H1 (cell line): ENCODE measurements at regions not wholly inside any gene's neighbourhood (a gene's known extent, or its start where the extent isn't known, plus 50 kb on each side); places are given as distances from the start of the nearest gene placed in this dataset.
"Not testable (repeated sequence)": the region's sequence is repeated elsewhere in the genome, so short reads cannot be mapped to it uniquely, and the experiment has no call there.

Experiments used
- CTCF ChIA-PET: fragments of 300-600 bp; sonication (Branson Sonifier 250); formaldehyde crosslinking; loops from one replicate; lab custom pipeline; 2021; ENCODE audit not compliant: partially characterized antibody; lab: Charles Lee
- POLR2A ChIA-PET: fragments of 300-600 bp; sonication (Branson Sonifier 250); formaldehyde crosslinking; loops from one replicate; lab custom pipeline; 2021; ENCODE audit warnings: inconsistent platforms; ENCODE audit not compliant: partially characterized antibody; lab: Charles Lee
- DNase-seq, 2 experiments: peaks; one replicate each; pipeline versions ENCODE4 v3.0.0 to v3.0.0-alpha.2; 2010 to 2022; ENCODE audit warnings: low spot score in 2 of 2, low read depth in 1 of 2, mixed read lengths in 1 of 2
- FAIRE-seq: peaks from 2 replicates; lab custom pipeline; 2011; peaks lifted over from hg19 to GRCh38; lab: Jason Lieb, UNC
- H2AFZ ChIP-seq: 2 replicates; pipeline ENCODE4 v1.8.1; 2012; ENCODE audit warnings: low read length, inconsistent platforms
- H2AK5ac ChIP-seq: 2 replicates; pipeline ENCODE4 v1.6.1; 2013; ENCODE audit warnings: low read depth, low read length
- H2BK120ac ChIP-seq: replicated peaks from 2 replicates; pipeline ENCODE3; 2013; ENCODE audit warnings: low read depth, low read length, inconsistent platforms
- H2BK12ac ChIP-seq: 2 replicates; pipeline ENCODE4 v1.6.1; 2013; ENCODE audit warnings: low read depth, low read length
- H2BK15ac ChIP-seq: 2 replicates; pipeline ENCODE4 v1.6.1; 2013; ENCODE audit warnings: low read length
- H2BK20ac ChIP-seq: 2 replicates; pipeline ENCODE4 v1.6.1; 2013; ENCODE audit warnings: low read length
- H2BK5ac ChIP-seq: 2 replicates; pipeline ENCODE4 v1.6.1; 2013; ENCODE audit warnings: low read depth, low read length
- H3K14ac ChIP-seq: 2 replicates; pipeline ENCODE4 v1.6.1; 2013; ENCODE audit warnings: inconsistent platforms; ENCODE audit not compliant: insufficient read length
- H3K18ac ChIP-seq: 2 replicates; pipeline ENCODE4 v1.6.1; 2013; ENCODE audit warnings: low read length; ENCODE audit errors: extremely low read depth
- H3K23ac ChIP-seq: 2 replicates; pipeline ENCODE4 v1.6.1; 2013; ENCODE audit warnings: inconsistent platforms; ENCODE audit not compliant: insufficient read length
- H3K23me2 ChIP-seq: 2 replicates; pipeline ENCODE4 v1.6.1; 2013; ENCODE audit warnings: low read depth, low read length
- H3K27ac ChIP-seq: 2 replicates; pipeline ENCODE4 v1.6.1; 2011; ENCODE audit warnings: low read depth, low read length, inconsistent platforms
- H3K27me3 ChIP-seq, 4 experiments: replicated peaks in 1 of 4; 1 replicate in 1 of 4; 2 replicates in 3 of 4; pipeline versions ENCODE4 v1.6.1 to v1.8.1; 2011 to 2013; ENCODE audit warnings: low read length in 3 of 4, mild to moderate bottlenecking in 3 of 4, inconsistent platforms in 2 of 4, mixed read lengths in 2 of 4, moderate library complexity in 1 of 4; ENCODE audit not compliant: control insufficient read depth in 3 of 4, insufficient read depth in 3 of 4; ENCODE audit errors: extremely low read depth in 1 of 4
- H3K36me3 ChIP-seq, 4 experiments: 2 replicates each; pipeline versions ENCODE4 v1.6.1 to v1.8.1; 2011 to 2013; ENCODE audit warnings: mild to moderate bottlenecking in 4 of 4, low read length in 3 of 4, moderate library complexity in 2 of 4, control low read depth in 1 of 4, inconsistent platforms in 1 of 4; ENCODE audit not compliant: insufficient read depth in 4 of 4, control insufficient read depth in 2 of 4
- H3K4ac ChIP-seq: replicated peaks from 2 replicates; pipeline ENCODE3; 2013; ENCODE audit warnings: low read length, low read depth, mixed read lengths, inconsistent platforms; ENCODE audit not compliant: insufficient read length
- H3K4me1 ChIP-seq, 4 experiments: replicated peaks in 1 of 4; 1 replicate in 1 of 4; 2 replicates in 3 of 4; pipeline versions ENCODE4 v1.6.1 to v1.8.1; 2011 to 2013; ENCODE audit warnings: low read length in 3 of 4, inconsistent platforms in 2 of 4, mixed read lengths in 1 of 4; ENCODE audit not compliant: insufficient read depth in 4 of 4, control insufficient read depth in 3 of 4
- H3K4me2 ChIP-seq, 2 experiments: 2 replicates each; pipeline versions ENCODE4 v1.6.1 to v1.8.1; 2011 to 2013; ENCODE audit warnings: low read depth in 2 of 2, low read length in 2 of 2, control low read depth in 1 of 2, inconsistent platforms in 1 of 2, mild to moderate bottlenecking in 1 of 2; ENCODE audit not compliant: insufficient read depth in 1 of 2
- H3K4me3 ChIP-seq, 4 experiments: fragments of 200-600, 300-600 bp in 1 of 4; sonication (generic), shearing (Covaris generic), sonication (Bioruptor Twin) in 1 of 4; 2 replicates each; pipeline versions ENCODE4 v1.5.1 to v1.8.1; 2011 to 2016; ENCODE audit warnings: low read length in 4 of 4, low read depth in 3 of 4, control low read depth in 2 of 4, inconsistent platforms in 2 of 4, mild to moderate bottlenecking in 2 of 4, mixed read lengths in 1 of 4, moderate library complexity in 1 of 4; ENCODE audit not compliant: insufficient read depth in 2 of 4; ENCODE audit errors: extremely low read depth in 1 of 4
- H3K56ac ChIP-seq: replicated peaks from 2 replicates; pipeline ENCODE3; 2013; ENCODE audit warnings: low read depth, mild to moderate bottlenecking, mixed read lengths, low read length, inconsistent platforms; ENCODE audit not compliant: insufficient read length
- H3K79me1 ChIP-seq: 2 replicates; pipeline ENCODE4 v1.6.1; 2013; ENCODE audit warnings: low read depth, low read length, control low read depth
- H3K79me2 ChIP-seq, 2 experiments: 2 replicates each; pipeline versions ENCODE4 v1.6.1 to v1.8.1; 2012 to 2013; ENCODE audit warnings: low read length in 2 of 2, mild to moderate bottlenecking in 2 of 2, inconsistent platforms in 1 of 2; ENCODE audit not compliant: insufficient read depth in 2 of 2, control insufficient read depth in 1 of 2
- H3K9ac ChIP-seq, 4 experiments: replicated peaks in 1 of 4; 1 replicate in 1 of 4; 2 replicates in 3 of 4; pipeline versions ENCODE4 v1.6.1 to v1.8.1; 2011 to 2013; ENCODE audit warnings: low read depth in 3 of 4, low read length in 3 of 4, control low read depth in 2 of 4, mild to moderate bottlenecking in 2 of 4, moderate library complexity in 2 of 4, inconsistent platforms in 1 of 4; ENCODE audit errors: extremely low read depth in 1 of 4
- H3K9me3 ChIP-seq, 2 experiments: 2 replicates each; pipeline versions ENCODE4 v1.6.1 to v1.8.1; 2012 to 2013; ENCODE audit warnings: mild to moderate bottlenecking in 2 of 2, moderate library complexity in 2 of 2, control low read depth in 1 of 2, inconsistent platforms in 1 of 2, low read depth in 1 of 2, low read length in 1 of 2, mixed read lengths in 1 of 2; ENCODE audit not compliant: insufficient read depth in 2 of 2
- H4K20me1 ChIP-seq, 2 experiments: replicated peaks in 1 of 2; 2 replicates each; pipeline versions ENCODE3 to v1.8.1; 2011 to 2013; ENCODE audit warnings: inconsistent platforms in 2 of 2, low read length in 2 of 2, mild to moderate bottlenecking in 1 of 2; ENCODE audit not compliant: insufficient read depth in 2 of 2, control insufficient read depth in 1 of 2
- H4K5ac ChIP-seq: 2 replicates; pipeline ENCODE4 v1.6.1; 2013; ENCODE audit warnings: low read length, low read depth, mixed read lengths, inconsistent platforms; ENCODE audit not compliant: insufficient read length
- H4K8ac ChIP-seq: 2 replicates; pipeline ENCODE4 v1.8.0; 2013; ENCODE audit warnings: mild to moderate bottlenecking, moderate library complexity, low read length, inconsistent platforms; ENCODE audit not compliant: insufficient read depth; ENCODE audit errors: extremely low read depth
- H4K91ac ChIP-seq: replicated peaks from 2 replicates; pipeline ENCODE3; 2013; ENCODE audit warnings: low read length, mixed read lengths, inconsistent platforms; ENCODE audit not compliant: insufficient read length
- WGBS, 2 experiments: shearing (Covaris generic) in 1 of 2; methylation state at CpG; one replicate each; pipeline versions ENCODE4 v1.1.6 to v1.1.7; 2013 to 2015; ENCODE audit warnings: low lambda C conversion rate in 2 of 2, mixed read lengths in 2 of 2, inconsistent platforms in 1 of 2, low coverage in 1 of 2, missing lambda C conversion rate in 1 of 2; ENCODE audit not compliant: insufficient replicate concordance in 2 of 2, insufficient coverage in 1 of 2, insufficient read length in 1 of 2; ENCODE audit errors: extremely low coverage in 1 of 2, missing lambda C conversion rate in 1 of 2; 5-methylcytosine and 5-hydroxymethylcytosine counted together

DNA sequence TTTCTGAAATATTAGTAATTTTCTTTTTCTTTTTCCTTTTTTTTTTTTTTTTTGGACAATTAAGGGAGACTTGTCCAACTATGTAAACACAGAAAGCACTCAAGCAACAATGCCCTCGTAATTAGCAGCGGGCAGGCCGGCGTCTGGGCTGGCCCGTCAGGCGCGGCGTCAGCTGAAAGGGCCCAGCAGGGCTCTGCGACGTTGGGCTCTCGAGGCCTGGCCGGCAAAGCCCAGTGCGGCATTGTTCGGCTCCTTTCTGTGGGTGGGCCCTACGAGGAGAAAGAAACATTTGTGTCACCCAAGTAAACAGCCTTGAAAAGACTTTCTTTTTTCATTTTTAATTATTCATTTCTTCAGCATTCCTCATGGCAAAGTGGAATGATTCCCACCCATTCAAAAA, 359.2 kb downstream of the TEX29 start:
- H3K4me2 ChIP-seq, H3K18ac ChIP-seq, H2BK12ac ChIP-seq, H2BK120ac ChIP-seq, H2BK5ac ChIP-seq, H3K4me3 ChIP-seq, H4K8ac ChIP-seq, H3K23me2 ChIP-seq, H3K14ac ChIP-seq, H3K4ac ChIP-seq, H3K27me3 ChIP-seq, H3K23ac ChIP-seq, CTCF ChIA-PET, H3K36me3 ChIP-seq, H4K20me1 ChIP-seq, H3K56ac ChIP-seq, H2BK20ac ChIP-seq, H2AFZ ChIP-seq, H2BK15ac ChIP-seq, H3K79me1 ChIP-seq, H3K27ac ChIP-seq, FAIRE-seq, H4K5ac ChIP-seq, H3K79me2 ChIP-seq, H3K9me3 ChIP-seq, H4K91ac ChIP-seq, DNase-seq, H3K4me1 ChIP-seq, H2AK5ac ChIP-seq, POLR2A ChIA-PET, H3K9ac ChIP-seq: not testable (repeated sequence)
- WGBS, 2 experiments = no CpG with 5 or more reads among the region's 15 CpGs

DNA sequence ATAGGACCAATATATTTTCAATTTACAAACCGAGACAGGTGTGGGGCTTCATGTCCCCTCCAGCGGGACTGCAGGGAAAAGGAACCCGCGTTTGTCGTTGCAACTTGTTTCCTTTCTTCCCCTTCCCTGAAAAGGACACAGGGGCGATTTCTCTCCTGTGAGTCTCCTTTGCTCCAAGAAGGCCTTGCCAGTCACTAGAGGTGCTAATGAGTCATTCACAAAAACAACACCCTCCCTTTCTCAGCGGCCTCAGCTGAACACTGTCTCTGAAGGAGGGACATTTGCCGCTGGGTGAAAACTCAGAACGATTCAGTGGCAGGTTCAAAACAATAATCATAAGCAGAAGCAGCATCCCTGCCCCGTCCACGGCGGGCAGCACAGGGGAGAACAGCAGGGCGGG, 359.7 kb downstream of the TEX29 start:
- H3K79me2 ChIP-seq, H2BK120ac ChIP-seq, H3K9ac ChIP-seq, CTCF ChIA-PET, H3K4me2 ChIP-seq, H3K79me1 ChIP-seq, H4K5ac ChIP-seq, POLR2A ChIA-PET, H2AFZ ChIP-seq, H3K56ac ChIP-seq, H4K8ac ChIP-seq, DNase-seq, H2AK5ac ChIP-seq, H3K36me3 ChIP-seq, H3K27ac ChIP-seq, H2BK20ac ChIP-seq, H3K9me3 ChIP-seq, H2BK15ac ChIP-seq, FAIRE-seq, H3K4ac ChIP-seq, H3K23ac ChIP-seq, H4K91ac ChIP-seq, H3K4me3 ChIP-seq, H3K27me3 ChIP-seq, H3K14ac ChIP-seq, H4K20me1 ChIP-seq, H2BK12ac ChIP-seq, H3K18ac ChIP-seq, H3K23me2 ChIP-seq, H3K4me1 ChIP-seq, H2BK5ac ChIP-seq: not testable (repeated sequence)
- no CpG with 5 or more reads among the region's 13 CpGs for WGBS, 2 experiments
